ENCODE measurements at regions not wholly inside any gene's neighbourhood (a gene's known extent, or its start where the extent isn't known, plus 50 kb on each side); places are given as distances from the start of the nearest gene placed in this dataset.

GRCh38 chr4:125904802-125905201 lies 590.0 kb downstream of the FAT4 start:
- no peak for DNase-seq
- Histone ChIP-seq H3K27ac (no peak overlapping the region), H3K36me3 (no peaks in the 10 kb centered on the region), H3K9me3 (ENCODE audit: severe bottlenecking) (no peaks in the 10 kb centered on the region), H3K4me3 (ENCODE audit: low read depth, low read length) (no peak overlapping the region), H3K27me3 (ENCODE audit: insufficient read depth, low read depth, severe bottlenecking) (no peaks in the 10 kb centered on the region)
- no peak for TF ChIP-seq CTCF (IDR thresholded peaks at IDR 0.05; ENCODE audit: low read depth, low read length)

- Histone ChIP-seq H3K36me3 (no peaks in the 10 kb centered on the region), H3K4me3 (ENCODE audit: low read depth, low read length) (no peak overlapping the region), H3K27ac (no peak overlapping the region), H3K27me3 (ENCODE audit: insufficient read depth, low read depth, severe bottlenecking) (no peaks in the 10 kb centered on the region), H3K9me3 (ENCODE audit: severe bottlenecking) (no peaks in the 10 kb centered on the region)
- no peak for TF ChIP-seq CTCF (IDR thresholded peaks at IDR 0.05; ENCODE audit: low read depth, low read length)
- DNase-seq = no peak
These were observed 596.3 kb downstream of the FAT4 start for GRCh38 chr4:125911058-125911457.

- Histone ChIP-seq H3K4me3 (ENCODE audit: low read depth, low read length) (no peak overlapping the region), H3K27me3 (ENCODE audit: insufficient read depth, low read depth, severe bottlenecking) (no peaks in the 10 kb centered on the region), H3K36me3 (no peaks in the 10 kb centered on the region), H3K9me3 (ENCODE audit: severe bottlenecking) (no peaks in the 10 kb centered on the region), H3K27ac (no peak overlapping the region)
- no peak for DNase-seq
- TF ChIP-seq CTCF (IDR thresholded peaks at IDR 0.05; ENCODE audit: low read depth, low read length) = no peak
These were observed 596.7 kb downstream of the FAT4 start for GRCh38 chr4:125911481-125911880.

GRCh38 chr4:125917559-125917958 lies 602.8 kb downstream of the FAT4 start:
- no peaks in the 10 kb centered on the region for H3K27me3 ChIP-seq (ENCODE audit: insufficient read depth, low read depth, severe bottlenecking)

GRCh38 chr4:125928652-125929051 lies 613.9 kb downstream of the FAT4 start:
- no peak overlapping the region for H3K27ac ChIP-seq
- TF ChIP-seq CTCF (IDR thresholded peaks at IDR 0.05; ENCODE audit: low read depth, low read length) = no peak
- H3K9me3 ChIP-seq (ENCODE audit: severe bottlenecking) = no peaks in the 10 kb centered on the region
- no peak overlapping the region for H3K4me3 ChIP-seq (ENCODE audit: low read depth, low read length)
- H3K36me3 ChIP-seq = no peaks in the 10 kb centered on the region
- H3K27me3 ChIP-seq (ENCODE audit: insufficient read depth, low read depth, severe bottlenecking) = no peaks in the 10 kb centered on the region
- DNase-seq = no peak

More at GRCh38 chr4:125917559-125917958, 602.8 kb downstream of the FAT4 start:
- no peak for DNase-seq
- H3K27ac ChIP-seq = no peak overlapping the region
- no peak for TF ChIP-seq CTCF (IDR thresholded peaks at IDR 0.05; ENCODE audit: low read depth, low read length)
- no peaks in the 10 kb centered on the region for H3K9me3 ChIP-seq (ENCODE audit: severe bottlenecking)
- no peak overlapping the region for H3K4me3 ChIP-seq (ENCODE audit: low read depth, low read length)
- no peaks in the 10 kb centered on the region for H3K36me3 ChIP-seq

GRCh38 chr4:125938541-125938940 lies 623.8 kb downstream of the FAT4 start:
- no peaks in the 10 kb centered on the region for H3K9me3 ChIP-seq (ENCODE audit: severe bottlenecking)
- no peak overlapping the region for H3K27ac ChIP-seq
- H3K4me3 ChIP-seq (ENCODE audit: low read depth, low read length) = no peak overlapping the region
- DNase-seq = no peak
- no peak for TF ChIP-seq CTCF (IDR thresholded peaks at IDR 0.05; ENCODE audit: low read depth, low read length)
- no peaks in the 10 kb centered on the region for H3K36me3 ChIP-seq
- no peaks in the 10 kb centered on the region for H3K27me3 ChIP-seq (ENCODE audit: insufficient read depth, low read depth, severe bottlenecking)
